ENCODE measurements at regions not wholly inside any gene's neighbourhood (a gene's known extent, or its start where the extent isn't known, plus 50 kb on each side); places are given as distances from the start of the nearest gene placed in this dataset.

GRCh38 chr5:119991625-119992024 is 362.3 kb downstream of the FAM170A start:
- DNase-seq (ENCODE audit: low read depth): no peak
- TF ChIP-seq CTCF (IDR thresholded peaks at IDR 0.05; ENCODE audit: control insufficient read depth, insufficient read depth, low read depth, low read length, missing control alignments): no peak
- H3K4me3 ChIP-seq (ENCODE audit: control insufficient read depth, low read depth, low read length): no peak overlapping the region

DNA sequence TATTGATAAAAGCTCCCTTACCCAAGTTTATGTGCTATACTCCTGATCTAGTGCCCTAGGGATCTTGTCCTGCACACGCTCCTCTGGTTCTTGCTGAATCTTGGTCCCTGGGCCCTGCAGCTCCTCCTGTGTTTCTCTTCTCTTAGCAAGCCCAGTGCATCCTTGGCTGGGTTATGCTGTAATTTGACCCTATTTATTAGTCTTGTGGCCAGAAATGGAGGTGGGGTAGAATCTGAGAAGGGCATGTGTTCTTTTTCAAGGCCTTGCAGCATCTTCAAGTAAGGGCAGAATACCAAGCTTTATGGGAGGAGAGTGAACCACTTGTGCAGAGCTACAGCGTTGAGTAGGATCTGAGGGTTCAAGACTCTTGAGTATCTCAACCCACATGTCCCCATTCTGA is 366.8 kb downstream of the FAM170A start:
- no peak for TF ChIP-seq CTCF (IDR thresholded peaks at IDR 0.05; ENCODE audit: control insufficient read depth, insufficient read depth, low read depth, low read length, missing control alignments)
- DNase-seq (ENCODE audit: low read depth): peak; percentile 4
- H3K4me3 ChIP-seq (ENCODE audit: control insufficient read depth, low read depth, low read length): no peak overlapping the region

DNA sequence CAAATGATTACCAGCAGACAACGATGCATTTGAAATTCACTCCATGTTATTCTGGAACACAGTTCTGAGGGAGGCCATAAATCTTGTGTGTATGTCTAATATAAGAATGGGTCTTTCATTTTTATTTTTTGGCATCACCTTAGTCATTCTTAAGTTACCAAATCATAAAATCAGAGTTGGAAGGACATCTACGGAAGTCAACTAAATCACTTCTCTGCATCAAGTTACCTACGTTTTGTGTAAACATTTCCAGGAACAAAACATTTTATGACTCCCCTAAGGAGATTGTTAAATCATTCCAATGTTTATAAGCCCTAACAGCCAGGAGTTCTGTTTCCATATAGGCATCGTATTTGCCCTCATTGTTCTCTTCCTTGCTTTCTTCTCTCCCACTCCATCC is 378.2 kb downstream of the FAM170A start:
- no peak for TF ChIP-seq CTCF (IDR thresholded peaks at IDR 0.05; ENCODE audit: control insufficient read depth, insufficient read depth, low read depth, low read length, missing control alignments)
- DNase-seq (ENCODE audit: low read depth): no peak

DNA sequence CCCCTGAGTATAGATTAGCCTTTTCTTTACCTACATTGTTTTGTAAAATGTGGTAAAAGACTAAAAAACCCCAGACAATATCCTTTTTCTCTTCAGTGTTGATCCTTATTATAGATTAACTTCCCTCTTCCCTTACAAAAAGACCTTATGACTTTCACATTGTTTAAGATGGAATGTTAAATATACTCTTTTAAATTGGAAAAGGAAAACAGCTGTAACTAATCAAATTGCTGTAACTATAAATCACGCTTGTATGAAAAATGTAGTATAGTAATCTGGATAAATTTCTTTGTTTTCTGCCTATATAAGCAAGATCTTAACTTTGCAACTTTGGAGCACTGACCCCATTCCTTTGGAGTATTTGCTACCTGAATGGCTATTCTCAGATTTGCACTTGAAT is 383.1 kb downstream of the FAM170A start:
- H3K4me3 ChIP-seq (ENCODE audit: control insufficient read depth, low read depth, low read length): no peak overlapping the region
- no peak for TF ChIP-seq CTCF (IDR thresholded peaks at IDR 0.05; ENCODE audit: control insufficient read depth, insufficient read depth, low read depth, low read length, missing control alignments)
- DNase-seq (ENCODE audit: low read depth): no peak

More for the DNA sequence above, 378.2 kb downstream of the FAM170A start:
- H3K4me3 ChIP-seq (ENCODE audit: control insufficient read depth, low read depth, low read length): no peak overlapping the region

DNA sequence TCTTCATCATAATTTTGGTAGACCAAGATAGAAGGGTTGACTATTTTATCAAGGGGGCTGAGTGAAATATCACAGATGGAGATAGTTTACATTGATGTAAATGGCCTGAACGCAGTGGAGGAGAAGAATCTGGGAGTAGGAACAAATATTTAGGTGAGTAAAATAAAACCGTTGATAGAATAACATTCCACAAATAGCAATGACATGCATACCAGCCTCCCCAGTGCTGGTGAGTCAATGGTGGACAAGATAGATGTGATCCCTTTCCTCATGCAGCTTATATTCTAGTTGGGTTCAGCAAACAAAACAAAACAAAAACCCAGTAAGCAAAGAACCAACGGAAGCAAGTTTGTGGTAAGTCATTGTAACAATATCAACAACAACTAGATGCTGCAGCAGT is 385.2 kb downstream of the FAM170A start:
- no peak for DNase-seq (ENCODE audit: low read depth)
- H3K4me3 ChIP-seq (ENCODE audit: control insufficient read depth, low read depth, low read length): no peak overlapping the region
- no peak for TF ChIP-seq CTCF (IDR thresholded peaks at IDR 0.05; ENCODE audit: control insufficient read depth, insufficient read depth, low read depth, low read length, missing control alignments)

DNA sequence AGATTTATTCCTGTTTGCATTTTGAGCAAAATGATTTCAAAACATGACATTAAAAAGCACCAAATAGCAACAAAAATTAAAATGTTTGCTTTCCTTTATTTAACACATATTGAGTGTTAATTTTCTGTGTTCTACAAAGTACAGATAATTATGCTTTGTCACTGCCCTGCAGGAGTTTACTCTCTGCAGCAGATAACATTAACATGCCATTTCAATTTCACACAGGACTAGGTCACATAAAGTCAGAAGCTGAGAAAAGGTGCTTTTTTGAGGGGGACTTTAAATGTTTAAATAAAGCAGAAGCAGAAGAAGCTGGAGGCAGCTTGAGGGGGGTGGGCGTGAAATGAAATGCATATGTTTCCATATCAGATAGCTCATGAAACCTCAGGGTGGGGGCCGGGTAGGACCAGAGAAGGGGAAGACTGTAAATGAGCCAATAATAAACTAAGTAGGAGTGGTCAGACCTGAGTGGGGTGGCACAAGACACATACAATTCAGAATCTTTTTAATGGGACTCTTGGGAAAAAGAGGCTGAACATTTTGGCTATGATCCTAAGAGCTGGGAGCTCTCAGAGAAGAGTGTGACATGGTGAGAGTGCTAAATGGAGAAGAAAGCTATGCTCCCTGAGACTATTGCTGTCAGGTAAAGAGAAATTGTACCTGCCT is 387.5 kb downstream of the FAM170A start:
- TF ChIP-seq CTCF (IDR thresholded peaks at IDR 0.05; ENCODE audit: control insufficient read depth, insufficient read depth, low read depth, low read length, missing control alignments): no peak
- no peak for DNase-seq (ENCODE audit: low read depth)
- H3K4me3 ChIP-seq (ENCODE audit: control insufficient read depth, low read depth, low read length): no peak overlapping the region

All from AG09309 (cell line).